HFFc6 (cell line): ENCODE measurements at regions not wholly inside any gene's neighbourhood (a gene's known extent, or its start where the extent isn't known, plus 50 kb on each side); places are given as distances from the start of the nearest gene placed in this dataset.

ENCODE experiments used
- DNase-seq: peaks from one replicate; pipeline ENCODE4 v3.0.0-alpha.2; 2018
- H3K27ac Mint-ChIP-seq: 2 replicates; pipeline ENCODE4 v1.8.0; 2020; ENCODE audit warnings: mild to moderate bottlenecking, mixed read lengths
- H3K27me3 Mint-ChIP-seq: 2 replicates; pipeline ENCODE4 v1.8.0; 2021; ENCODE audit warnings: mild to moderate bottlenecking, moderate library complexity, mixed read lengths; ENCODE audit not compliant: insufficient read depth
- H3K36me3 Mint-ChIP-seq: 2 replicates; pipeline ENCODE4 v1.8.0; 2021; ENCODE audit warnings: low read depth, mixed read lengths
- H3K4me1 Mint-ChIP-seq: 2 replicates; pipeline ENCODE4 v1.8.0; 2020; ENCODE audit warnings: low read depth, mixed read lengths
- H3K4me3 Mint-ChIP-seq: 2 replicates; pipeline ENCODE4 v1.8.0; 2020; ENCODE audit warnings: mild to moderate bottlenecking, moderate library complexity, mixed read lengths
- H3K9me3 Mint-ChIP-seq: 2 replicates; pipeline ENCODE4 v1.8.0; 2020; ENCODE audit warnings: mild to moderate bottlenecking, mixed read lengths
- CTCF ChIP-seq: fragments of 200-600 bp; sonication (generic); IDR thresholded peaks from 2 replicates; pipeline ENCODE4 v1.5.0; 2021; ENCODE audit warnings: antibody characterized with exemption, mild to moderate bottlenecking

GRCh38 chr1:181948372-181948771 lies 113.1 kb downstream of the ZNF648 start:
- Mint-ChIP-seq H3K27ac (no peak overlapping the region), H3K4me1 (no peaks in the 10 kb centered on the region), H3K36me3 (no peaks in the 10 kb centered on the region), H3K27me3 (no peaks in the 10 kb centered on the region), H3K4me3 (no peak overlapping the region), H3K9me3 (peaks cover 45% of the 10 kb centered on the region)
- no peak for TF ChIP-seq CTCF
- no peak for DNase-seq

GRCh38 chr1:181947441-181947840 lies 114.1 kb downstream of the ZNF648 start:
- no peak overlapping the region for H3K4me3 Mint-ChIP-seq
- DNase-seq: no peak
- peaks cover 48% of the 10 kb centered on the region for H3K9me3 Mint-ChIP-seq
- no peaks in the 10 kb centered on the region for H3K36me3 Mint-ChIP-seq
- H3K27ac Mint-ChIP-seq: no peak overlapping the region
- H3K27me3 Mint-ChIP-seq: no peaks in the 10 kb centered on the region
- no peaks in the 10 kb centered on the region for H3K4me1 Mint-ChIP-seq
- TF ChIP-seq CTCF: no peak

- Mint-ChIP-seq H3K27me3 (no peaks in the 10 kb centered on the region), H3K36me3 (no peaks in the 10 kb centered on the region), H3K4me1 (no peaks in the 10 kb centered on the region), H3K4me3 (no peak overlapping the region), H3K9me3 (peaks cover 5% of the 10 kb centered on the region; the same call in 1 of the 2 replicates), H3K27ac (no peak overlapping the region)
- DNase-seq: no peak
- TF ChIP-seq CTCF: 0 out of 2 replicates have a peak, but pooled peaks have one; percentile 12
Measured at GRCh38 chr1:181936768-181937581, 124.5 kb downstream of the ZNF648 start.

- H3K27ac Mint-ChIP-seq: no peak overlapping the region
- H3K4me1 Mint-ChIP-seq: no peaks in the 10 kb centered on the region
- H3K36me3 Mint-ChIP-seq: no peaks in the 10 kb centered on the region
- peaks cover 9% of the 10 kb centered on the region; the same call in 1 of the 2 replicates for H3K9me3 Mint-ChIP-seq
- H3K4me3 Mint-ChIP-seq: no peak overlapping the region
- DNase-seq: no peak
- no peak for TF ChIP-seq CTCF
- H3K27me3 Mint-ChIP-seq: no peaks in the 10 kb centered on the region
Measured at GRCh38 chr1:181936269-181936668, 125.2 kb downstream of the ZNF648 start.

- H3K36me3 Mint-ChIP-seq: no peaks in the 10 kb centered on the region
- TF ChIP-seq CTCF: no peak
- H3K27ac Mint-ChIP-seq: no peak overlapping the region
- peaks cover 24% of the 10 kb centered on the region for H3K9me3 Mint-ChIP-seq
- no peaks in the 10 kb centered on the region for H3K4me1 Mint-ChIP-seq
- no peaks in the 10 kb centered on the region; the same call in 1 of the 2 replicates for H3K27me3 Mint-ChIP-seq
- DNase-seq: no peak
- no peak overlapping the region for H3K4me3 Mint-ChIP-seq
Measured at GRCh38 chr1:181931873-181932272, 129.6 kb downstream of the ZNF648 start.
